Pancreas (tissue), 2 donors: ENCODE measurements at regions not wholly inside any gene's neighbourhood (a gene's known extent, or its start where the extent isn't known, plus 50 kb on each side); places are given as distances from the start of the nearest gene placed in this dataset.

Experiments
- microRNA-seq, 2 donors: library from miRNA; unstranded; fragments of <30 nt; microRNA quantifications; one replicate each; pipeline versions ENCODE4 to v1.1.0, GENCODE V29; 2019 to 2020
- donor health status: DM: no; HTN: no; CAD: no; lungs with moderate emphysema.
- donor health status: DM: no; HTN: no; CAD: no.

Small RNAs in the stretch of these regions (microRNA-seq; reads per million reads assigned to microRNA genes)
- 1.2 to 3.2 reads per million in 2 donors for gene MIR3679
